ENCODE measurements at regions not wholly inside any gene's neighbourhood (a gene's known extent, or its start where the extent isn't known, plus 50 kb on each side); places are given as distances from the start of the nearest gene placed in this dataset.

GRCh38 chr5:170439944-170440269, 50.7 kb upstream of the KCNMB1 start:
- no peak for TF ChIP-seq POLR2A (IDR thresholded peaks at IDR 0.05)
- TF ChIP-seq, protein P1, sequence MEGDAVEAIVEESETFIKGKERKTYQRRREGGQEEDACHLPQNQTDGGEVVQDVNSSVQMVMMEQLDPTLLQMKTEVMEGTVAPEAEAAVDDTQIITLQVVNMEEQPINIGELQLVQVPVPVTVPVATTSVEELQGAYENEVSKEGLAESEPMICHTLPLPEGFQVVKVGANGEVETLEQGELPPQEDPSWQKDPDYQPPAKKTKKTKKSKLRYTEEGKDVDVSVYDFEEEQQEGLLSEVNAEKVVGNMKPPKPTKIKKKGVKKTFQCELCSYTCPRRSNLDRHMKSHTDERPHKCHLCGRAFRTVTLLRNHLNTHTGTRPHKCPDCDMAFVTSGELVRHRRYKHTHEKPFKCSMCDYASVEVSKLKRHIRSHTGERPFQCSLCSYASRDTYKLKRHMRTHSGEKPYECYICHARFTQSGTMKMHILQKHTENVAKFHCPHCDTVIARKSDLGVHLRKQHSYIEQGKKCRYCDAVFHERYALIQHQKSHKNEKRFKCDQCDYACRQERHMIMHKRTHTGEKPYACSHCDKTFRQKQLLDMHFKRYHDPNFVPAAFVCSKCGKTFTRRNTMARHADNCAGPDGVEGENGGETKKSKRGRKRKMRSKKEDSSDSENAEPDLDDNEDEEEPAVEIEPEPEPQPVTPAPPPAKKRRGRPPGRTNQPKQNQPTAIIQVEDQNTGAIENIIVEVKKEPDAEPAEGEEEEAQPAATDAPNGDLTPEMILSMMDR (IDR thresholded peaks at IDR 0.05) = no peak
